DND-41 (cell line): ENCODE measurements at regions not wholly inside any gene's neighbourhood (a gene's known extent, or its start where the extent isn't known, plus 50 kb on each side); places are given as distances from the start of the nearest gene placed in this dataset.

Experiments
- EZH2 ChIP-seq: IDR thresholded peaks from 3 replicates; pipeline ENCODE4 v1.6.1; 2012; ENCODE audit warnings: borderline replicate concordance, low read depth, mild to moderate bottlenecking, moderate library complexity, low read length, inconsistent platforms; ENCODE audit not compliant: severe bottlenecking
- TF ChIP-seq, protein P1 (sequence below): IDR thresholded peaks from 2 replicates; pipeline ENCODE4 v1.5.1; 2012; ENCODE audit warnings: borderline replicate concordance, low read length, moderate library complexity, mild to moderate bottlenecking; ENCODE audit not compliant: poor library complexity, severe bottlenecking; ENCODE audit errors: extremely low read depth

DNA sequence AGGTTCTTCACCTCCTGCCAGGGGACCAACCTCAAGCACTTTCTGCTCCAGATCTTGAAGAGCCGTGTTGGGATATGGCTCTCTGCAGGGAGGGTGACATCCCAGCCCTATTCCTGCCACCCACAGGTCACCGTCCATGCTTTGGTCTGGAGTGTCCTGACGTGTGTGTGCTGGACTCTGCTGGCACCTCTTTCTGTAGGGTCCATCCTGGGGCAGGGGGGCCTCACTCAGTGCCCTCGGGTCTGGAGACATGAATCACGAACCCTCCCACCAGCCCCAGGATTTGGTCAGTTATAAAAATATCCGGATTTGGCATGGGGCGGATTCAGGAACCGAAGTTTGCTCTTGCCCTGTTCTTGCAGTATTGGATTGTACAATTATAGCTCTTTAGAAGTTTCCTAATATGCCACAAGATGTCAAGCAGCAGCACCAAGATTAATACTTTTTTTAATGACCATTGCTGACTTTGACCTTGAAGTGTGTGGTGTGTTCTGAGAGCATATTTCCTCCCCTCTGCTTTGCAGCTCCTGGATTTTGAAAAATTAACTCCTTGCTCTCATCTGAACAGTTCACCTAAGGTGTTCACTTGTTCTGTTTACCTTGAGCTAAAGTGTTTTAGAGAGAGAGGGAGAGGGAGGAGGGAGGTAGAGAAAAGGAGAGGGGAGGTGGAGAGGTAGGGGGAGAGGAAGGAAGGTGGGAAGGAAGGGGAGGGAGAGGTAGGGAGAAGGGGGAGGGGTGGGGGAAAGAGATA lies 95.4 kb upstream of the SHH start:
- no peak for TF ChIP-seq EZH2
- TF ChIP-seq, protein P1, sequence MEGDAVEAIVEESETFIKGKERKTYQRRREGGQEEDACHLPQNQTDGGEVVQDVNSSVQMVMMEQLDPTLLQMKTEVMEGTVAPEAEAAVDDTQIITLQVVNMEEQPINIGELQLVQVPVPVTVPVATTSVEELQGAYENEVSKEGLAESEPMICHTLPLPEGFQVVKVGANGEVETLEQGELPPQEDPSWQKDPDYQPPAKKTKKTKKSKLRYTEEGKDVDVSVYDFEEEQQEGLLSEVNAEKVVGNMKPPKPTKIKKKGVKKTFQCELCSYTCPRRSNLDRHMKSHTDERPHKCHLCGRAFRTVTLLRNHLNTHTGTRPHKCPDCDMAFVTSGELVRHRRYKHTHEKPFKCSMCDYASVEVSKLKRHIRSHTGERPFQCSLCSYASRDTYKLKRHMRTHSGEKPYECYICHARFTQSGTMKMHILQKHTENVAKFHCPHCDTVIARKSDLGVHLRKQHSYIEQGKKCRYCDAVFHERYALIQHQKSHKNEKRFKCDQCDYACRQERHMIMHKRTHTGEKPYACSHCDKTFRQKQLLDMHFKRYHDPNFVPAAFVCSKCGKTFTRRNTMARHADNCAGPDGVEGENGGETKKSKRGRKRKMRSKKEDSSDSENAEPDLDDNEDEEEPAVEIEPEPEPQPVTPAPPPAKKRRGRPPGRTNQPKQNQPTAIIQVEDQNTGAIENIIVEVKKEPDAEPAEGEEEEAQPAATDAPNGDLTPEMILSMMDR: no peak
